ENCODE measurements at regions not wholly inside any gene's neighbourhood (a gene's known extent, or its start where the extent isn't known, plus 50 kb on each side); places are given as distances from the start of the nearest gene placed in this dataset.

- TF ChIP-seq POLR2A (IDR thresholded peaks at IDR 0.05) (no peak), CTCF (IDR thresholded peaks at IDR 0.05) (no peak)
Measured at GRCh38 chr12:131202592-131203378, 249.1 kb downstream of the ADGRD1 start.

Measured in esophagus squamous epithelium (tissue), 4 donors.